ENCODE measurements at regions not wholly inside any gene's neighbourhood (a gene's known extent, or its start where the extent isn't known, plus 50 kb on each side); places are given as distances from the start of the nearest gene placed in this dataset.
A peak's percentile ranks its signal among the peaks of the same experiment; 100 is the strongest.

- TF ChIP-seq BCL6B (tag by site-specific recombination; IDR thresholded peaks at IDR 0.05) (no peak), MYNN (tag by site-specific recombination; IDR thresholded peaks at IDR 0.05; ENCODE audit: borderline replicate concordance) (no peak), ZNF704 (tag by site-specific recombination; IDR thresholded peaks at IDR 0.05) (no peak), KLF8 (tag by site-specific recombination; IDR thresholded peaks at IDR 0.05) (no peak), ZNF133 (tag by site-specific recombination; IDR thresholded peaks at IDR 0.05) (no peak), ZNF155 (tag by site-specific recombination; IDR thresholded peaks at IDR 0.05) (no peak), ZEB2 (tag by site-specific recombination; IDR thresholded peaks at IDR 0.05) (no peak), ZNF362 (tag by site-specific recombination; IDR thresholded peaks at IDR 0.05) (no peak)
Observed at GRCh38 chr2:143873886-143874285, 646.0 kb downstream of the ZEB2 start (continued).

- no peak overlapping the region for H3K4me3 ChIP-seq (ENCODE audit: low read depth, low read length)
- no peaks in the 10 kb centered on the region for H3K4me1 ChIP-seq (ENCODE audit: control insufficient read depth, insufficient read depth, low read length)
- H3K27ac ChIP-seq (ENCODE audit: extremely low read depth, low read depth, low read length) = no peak overlapping the region
- no peaks in the 10 kb centered on the region for H3K9me3 ChIP-seq (ENCODE audit: control insufficient read depth, insufficient read depth, low read depth, low read length)
- CTCF ChIA-PET = no interaction called here
- POLR2A ChIA-PET = no interaction called here
- TF ChIP-seq ZBTB1 (tag by site-specific recombination; IDR thresholded peaks at IDR 0.05) = no peak
- TF ChIP-seq ZNF660 (tag by site-specific recombination; IDR thresholded peaks at IDR 0.05) = no peak
- TF ChIP-seq ZNF558 (tag by site-specific recombination; IDR thresholded peaks at IDR 0.05) = peak; percentile 97
- no peak for TF ChIP-seq YY2 (tag by site-specific recombination; IDR thresholded peaks at IDR 0.05)
- H3K36me3 ChIP-seq (ENCODE audit: control insufficient read depth in 2 of 2, insufficient read depth in 1 of 2, low read length in 2 of 2) = no peaks in the 10 kb centered on the region
Observed at GRCh38 chr2:143870696-143871095, 649.2 kb downstream of the ZEB2 start.

- Histone ChIP-seq H3K4me1 (ENCODE audit: control insufficient read depth, insufficient read depth, low read length) (peaks cover 3% of the 10 kb centered on the region; the same call in 1 of the 2 replicates), H3K36me3 (ENCODE audit: control insufficient read depth in 2 of 2, insufficient read depth in 1 of 2, low read length in 2 of 2) (no peaks in the 10 kb centered on the region), H3K27ac (ENCODE audit: extremely low read depth, low read depth, low read length) (no peak overlapping the region), H3K9me3 (ENCODE audit: control insufficient read depth, insufficient read depth, low read depth, low read length) (no peaks in the 10 kb centered on the region), H3K4me3 (ENCODE audit: low read depth, low read length) (no peak overlapping the region)
- ChIA-PET CTCF (no interaction called here), POLR2A (no interaction called here)
- no peak for TF ChIP-seq ZNF596 (tag by site-specific recombination; IDR thresholded peaks at IDR 0.05)
- TF ChIP-seq BCL11B (tag by site-specific recombination; IDR thresholded peaks at IDR 0.05; ENCODE audit: low read depth) = no peak
- no peak for TF ChIP-seq ZNF324 (tag by site-specific recombination; IDR thresholded peaks at IDR 0.05)
- no peak for TF ChIP-seq EGR2 (tag by site-specific recombination; IDR thresholded peaks at IDR 0.05; ENCODE audit: low read depth)
- TF ChIP-seq TSHZ1 (tag by site-specific recombination; IDR thresholded peaks at IDR 0.05; ENCODE audit: borderline replicate concordance) = no peak
- TF ChIP-seq ATF2 (tag by site-specific recombination; IDR thresholded peaks at IDR 0.05; ENCODE audit: low read depth) = no peak
- no peak for TF ChIP-seq ZNF837 (tag by site-specific recombination; IDR thresholded peaks at IDR 0.05)
- no peak for TF ChIP-seq ZEB2 (tag by site-specific recombination; IDR thresholded peaks at IDR 0.05)
- TF ChIP-seq KLF17 (tag by site-specific recombination; IDR thresholded peaks at IDR 0.05) = no peak
- no peak for TF ChIP-seq ZBTB26 (tag by site-specific recombination; optimal IDR thresholded peaks at IDR 0.05)
- TF ChIP-seq ZNF121 (tag by site-specific recombination; IDR thresholded peaks at IDR 0.05) = no peak
Observed at GRCh38 chr2:143856978-143857377, 662.9 kb downstream of the ZEB2 start.
